ENCODE measurements at regions not wholly inside any gene's neighbourhood (a gene's known extent, or its start where the extent isn't known, plus 50 kb on each side); places are given as distances from the start of the nearest gene placed in this dataset.

DNA sequence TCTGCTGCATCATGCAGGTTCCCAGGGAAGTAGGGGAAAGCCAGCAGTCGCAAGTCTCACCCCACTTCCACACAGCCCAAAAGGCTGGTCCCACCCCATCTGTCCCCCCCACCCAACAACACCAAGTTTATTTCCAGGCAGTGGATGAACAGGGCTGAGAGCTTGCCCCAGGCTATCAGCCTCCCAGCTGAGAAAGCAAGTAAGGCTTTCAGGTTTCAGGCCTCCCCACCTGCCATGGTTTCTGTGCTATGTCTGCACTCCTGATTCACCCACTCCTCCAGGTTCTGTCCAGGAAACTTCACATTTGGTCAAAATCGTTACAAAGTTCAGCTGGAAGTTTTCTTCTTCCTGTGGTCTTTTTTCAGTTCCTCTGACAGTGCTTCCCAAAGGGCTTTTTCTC lies 97.5 kb upstream of the HS3ST3A1 start:
- TF ChIP-seq CTCF (IDR thresholded peaks at IDR 0.05; ENCODE audit: low read depth, low read length, missing input control) (no peak), TAF1 (conservative IDR thresholded peaks at IDR 0.05) (no peak), EGR1 (IDR thresholded peaks at IDR 0.05; ENCODE audit: low read depth in 2 of 2) (no peak), ZBTB33 (IDR thresholded peaks at IDR 0.05) (no peak)
